SU-DHL-6 (cell line): ENCODE measurements at regions not wholly inside any gene's neighbourhood (a gene's known extent, or its start where the extent isn't known, plus 50 kb on each side); places are given as distances from the start of the nearest gene placed in this dataset.

Experiments
- H2AFZ ChIP-seq: fragments of 200-600 bp; sonication (generic); 2 replicates; pipeline ENCODE4 v1.6.1; 2014; ENCODE audit warnings: low read depth, mild to moderate bottlenecking, moderate library complexity, mixed read lengths, antibody characterized with exemption, low read length; ENCODE audit not compliant: severe bottlenecking
- H3F3A ChIP-seq: fragments of 200-600 bp; shearing (Covaris generic); 2 replicates; pipeline ENCODE4 v1.6.0; 2016; ENCODE audit warnings: antibody characterized with exemption, mild to moderate bottlenecking; ENCODE audit not compliant: insufficient read depth
- H3K27ac ChIP-seq: fragments of 200-600 bp; sonication (generic); 2 replicates; pipeline ENCODE4 v1.5.1; 2016; ENCODE audit warnings: low read depth, mild to moderate bottlenecking, low read length, moderate library complexity, mixed read lengths
- H3K27me3 ChIP-seq: fragments of 200-600 bp; sonication (generic), shearing (Covaris generic); 2 replicates; pipeline ENCODE4 v1.6.0; 2014; ENCODE audit warnings: mild to moderate bottlenecking, low read length
- H3K36me3 ChIP-seq: fragments of 200-600 bp; sonication (generic); 2 replicates; pipeline ENCODE4 v1.6.1; 2014; ENCODE audit warnings: mild to moderate bottlenecking, low read length, mixed read lengths
- H3K4me2 ChIP-seq: fragments of 300-600, 200-600 bp; shearing (Covaris generic), sonication (generic); 2 replicates; pipeline ENCODE4 v1.6.0; 2014; ENCODE audit warnings: low read length, low read depth, mild to moderate bottlenecking; ENCODE audit not compliant: poor library complexity, severe bottlenecking
- H3K4me3 ChIP-seq: fragments of 200-600 bp; sonication (generic); 2 replicates; pipeline ENCODE4 v1.5.1; 2014; ENCODE audit warnings: antibody characterized with exemption, low read length, mild to moderate bottlenecking, mixed read lengths; ENCODE audit not compliant: insufficient read depth, poor library complexity, severe bottlenecking
- H3K79me2 ChIP-seq: fragments of 200-600 bp; sonication (generic); 2 replicates; pipeline ENCODE4 v1.6.1; 2014; ENCODE audit warnings: mild to moderate bottlenecking, low read length, moderate library complexity; ENCODE audit not compliant: insufficient read depth
- H3K9ac ChIP-seq: fragments of 200-600 bp; sonication (generic); 2 replicates; pipeline ENCODE4 v1.7.0; 2014; ENCODE audit warnings: mild to moderate bottlenecking, low read length
- H3K9me2 ChIP-seq: fragments of 200-600 bp; sonication (generic); replicated peaks from 2 replicates; pipeline ENCODE4 v1.6.1; 2014; ENCODE audit warnings: low read length; ENCODE audit not compliant: insufficient read depth
- H3K9me3 ChIP-seq: fragments of 200-600 bp; sonication (generic); 2 replicates; pipeline ENCODE4 v1.6.1; 2014; ENCODE audit warnings: low read length, mixed read lengths; ENCODE audit not compliant: insufficient read depth
- H4K20me1 ChIP-seq: fragments of 200-600 bp; sonication (generic); 2 replicates; pipeline ENCODE4 v1.6.1; 2014; ENCODE audit warnings: low read depth, mild to moderate bottlenecking, antibody characterized with exemption, low read length, moderate library complexity, mixed read lengths
- EZH2phosphoT487 ChIP-seq: fragments of 200-600 bp; sonication (generic), shearing (Covaris generic); conservative IDR thresholded peaks from 2 replicates; pipeline ENCODE4 v1.6.1; 2018; ENCODE audit warnings: mild to moderate bottlenecking, antibody characterized with exemption, low read length, moderate library complexity, mixed read lengths
- TF ChIP-seq, protein P1 (sequence below): fragments of 200-600 bp; sonication (generic); IDR thresholded peaks from one replicate; pipeline ENCODE4 v1.5.1; 2017; ENCODE audit warnings: antibody characterized with exemption, mild to moderate bottlenecking, low read length, moderate library complexity; ENCODE audit not compliant: insufficient read depth, poor library complexity, severe bottlenecking

DNA sequence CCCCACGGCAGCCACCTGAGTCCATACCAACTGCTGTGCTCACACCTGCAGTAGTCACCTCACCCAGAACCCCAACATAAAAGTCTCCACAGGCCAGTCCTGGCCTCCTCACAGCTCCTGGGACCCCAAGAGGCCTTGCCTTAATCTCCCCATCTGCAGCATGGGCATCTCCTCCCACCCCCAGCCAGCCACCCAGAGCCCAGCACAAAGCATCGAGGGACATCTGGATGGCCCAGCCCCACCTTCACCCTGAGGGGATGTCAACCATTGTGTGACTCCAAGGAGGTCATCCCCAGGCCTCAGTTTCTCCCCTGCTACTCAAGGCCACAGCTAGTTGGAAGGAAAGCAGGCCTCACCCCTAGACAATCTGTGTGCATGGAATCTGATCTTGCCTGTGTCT, 1775.3 kb downstream of the TP53TG3F start:
- Histone ChIP-seq H2AFZ (no peak overlapping the region), H3K27me3 (no peaks in the 10 kb centered on the region), H3K4me2 (no peak overlapping the region), H3K27ac (no peak overlapping the region), H3K9me3 (0 out of 2 replicates have a peak, but pooled peaks cover 3% of the 10 kb centered on the region), H3K79me2 (no peaks in the 10 kb centered on the region), H3K9me2 (no peaks in the 10 kb centered on the region), H4K20me1 (no peaks in the 10 kb centered on the region), H3F3A (no peaks in the 10 kb centered on the region), H3K9ac (no peak overlapping the region), H3K36me3 (no peaks in the 10 kb centered on the region), H3K4me3 (no peak overlapping the region)
- TF ChIP-seq EZH2phosphoT487, result no peak
- TF ChIP-seq, protein P1, sequence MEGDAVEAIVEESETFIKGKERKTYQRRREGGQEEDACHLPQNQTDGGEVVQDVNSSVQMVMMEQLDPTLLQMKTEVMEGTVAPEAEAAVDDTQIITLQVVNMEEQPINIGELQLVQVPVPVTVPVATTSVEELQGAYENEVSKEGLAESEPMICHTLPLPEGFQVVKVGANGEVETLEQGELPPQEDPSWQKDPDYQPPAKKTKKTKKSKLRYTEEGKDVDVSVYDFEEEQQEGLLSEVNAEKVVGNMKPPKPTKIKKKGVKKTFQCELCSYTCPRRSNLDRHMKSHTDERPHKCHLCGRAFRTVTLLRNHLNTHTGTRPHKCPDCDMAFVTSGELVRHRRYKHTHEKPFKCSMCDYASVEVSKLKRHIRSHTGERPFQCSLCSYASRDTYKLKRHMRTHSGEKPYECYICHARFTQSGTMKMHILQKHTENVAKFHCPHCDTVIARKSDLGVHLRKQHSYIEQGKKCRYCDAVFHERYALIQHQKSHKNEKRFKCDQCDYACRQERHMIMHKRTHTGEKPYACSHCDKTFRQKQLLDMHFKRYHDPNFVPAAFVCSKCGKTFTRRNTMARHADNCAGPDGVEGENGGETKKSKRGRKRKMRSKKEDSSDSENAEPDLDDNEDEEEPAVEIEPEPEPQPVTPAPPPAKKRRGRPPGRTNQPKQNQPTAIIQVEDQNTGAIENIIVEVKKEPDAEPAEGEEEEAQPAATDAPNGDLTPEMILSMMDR, result no peak

DNA sequence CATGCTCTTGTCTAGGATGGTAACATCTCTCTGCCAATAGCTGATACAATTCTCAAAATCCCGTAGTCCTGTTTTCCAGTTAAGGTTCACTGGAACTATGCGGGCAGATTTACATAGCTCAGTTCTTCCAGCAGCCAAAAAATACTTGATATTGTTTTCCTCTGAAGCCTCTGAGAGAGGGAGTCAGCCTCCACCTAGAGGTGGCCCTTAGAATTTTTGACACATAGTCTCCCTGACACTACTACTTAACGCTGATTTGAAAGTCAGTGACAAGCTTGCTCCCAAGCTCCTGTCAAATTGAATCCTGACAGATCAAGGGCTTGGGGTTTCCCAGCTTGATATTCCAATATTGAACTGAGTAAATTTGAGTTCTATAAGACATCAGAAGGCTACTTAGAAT, 1780.1 kb downstream of the TP53TG3F start:
- Histone ChIP-seq H3K4me2 (no peak overlapping the region), H3K9ac (no peak overlapping the region), H2AFZ (no peak overlapping the region), H3K9me2 (no peaks in the 10 kb centered on the region), H3K4me3 (no peak overlapping the region), H3F3A (no peaks in the 10 kb centered on the region), H3K27ac (no peak overlapping the region), H3K79me2 (no peaks in the 10 kb centered on the region), H3K9me3 (0 out of 2 replicates have a peak, but pooled peaks cover 3% of the 10 kb centered on the region), H3K36me3 (no peaks in the 10 kb centered on the region), H4K20me1 (no peaks in the 10 kb centered on the region), H3K27me3 (no peaks in the 10 kb centered on the region)
- no peak for TF ChIP-seq EZH2phosphoT487
- TF ChIP-seq, protein P1, result no peak

DNA sequence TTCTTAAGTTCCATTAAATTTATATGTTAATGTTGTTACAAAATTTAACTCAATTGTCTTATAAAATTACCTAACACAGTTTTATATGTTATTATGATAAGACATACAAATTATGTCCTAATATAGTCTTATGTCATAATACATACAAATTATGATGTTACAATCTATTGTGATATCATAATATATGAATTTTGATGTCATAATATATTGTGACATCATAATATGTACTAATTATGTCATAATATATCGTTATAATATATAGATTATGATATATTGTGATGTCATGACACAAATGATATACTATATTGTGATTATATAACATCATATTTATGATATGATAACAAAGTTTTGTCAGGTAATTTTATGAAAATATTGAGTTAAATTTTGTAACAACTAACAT, 1789.6 kb downstream of the TP53TG3F start:
- H3K9me3 ChIP-seq, result 0 out of 2 replicates have a peak, but pooled peaks cover 5% of the 10 kb centered on the region
- no peaks in the 10 kb centered on the region for H4K20me1 ChIP-seq
- H3K27ac ChIP-seq, result no peak overlapping the region
- no peaks in the 10 kb centered on the region for H3F3A ChIP-seq
- H3K4me2 ChIP-seq, result no peak overlapping the region
- no peaks in the 10 kb centered on the region for H3K79me2 ChIP-seq
- no peak overlapping the region for H3K9ac ChIP-seq
- TF ChIP-seq EZH2phosphoT487, result no peak
- TF ChIP-seq, protein P1, result no peak
- H3K4me3 ChIP-seq, result no peak overlapping the region
- no peaks in the 10 kb centered on the region for H3K36me3 ChIP-seq
- H3K9me2 ChIP-seq, result no peaks in the 10 kb centered on the region
- H2AFZ ChIP-seq, result no peak overlapping the region
- H3K27me3 ChIP-seq, result no peaks in the 10 kb centered on the region
